ENCODE measurements at regions not wholly inside any gene's neighbourhood (a gene's known extent, or its start where the extent isn't known, plus 50 kb on each side); places are given as distances from the start of the nearest gene placed in this dataset.

- TF ChIP-seq TARDBP (IDR thresholded peaks at IDR 0.05; ENCODE audit: borderline replicate concordance), result no peak
- peak; percentile 65 for TF ChIP-seq SKIL (IDR thresholded peaks at IDR 0.05; ENCODE audit: low read depth, poor library complexity, severe bottlenecking)
- TF ChIP-seq CHD4 (IDR thresholded peaks at IDR 0.05), result no peak
Observed at GRCh38 chr11:80815752-80816453, 1375.1 kb upstream of the TENM4 start (continued).

GRCh38 chr11:80814813-80815212 is 1374.0 kb upstream of the TENM4 start:
- in situ Hi-C loops (cut with MboI), result no loop called here
- RAD21 ChIA-PET (ENCODE audit: unreplicated experiment), result no interaction called here
- Histone ChIP-seq H2AFZ (ENCODE audit: control insufficient read depth, low read depth, low read length) (no peak overlapping the region; the same call in 1 of the 2 replicates), H3K4me2 (ENCODE audit: control insufficient read depth, insufficient read depth) (no peak overlapping the region), H3K4me1 (ENCODE audit: control insufficient read depth, insufficient read depth, low read length) (peaks cover 17% of the 10 kb centered on the region), H3K27me3 (replicated peaks in 1 of 2; ENCODE audit: control insufficient read depth in 2 of 2, insufficient read depth in 2 of 2, low read length in 1 of 2) (no peaks in the 10 kb centered on the region), H3K9me3 (replicated peaks; ENCODE audit: control insufficient read depth, insufficient read depth, low read length) (no peaks in the 10 kb centered on the region), H3K36me3 (ENCODE audit: control insufficient read depth in 2 of 2, insufficient read depth in 2 of 2, low read length in 1 of 2) (no peaks in the 10 kb centered on the region), H3K79me2 (ENCODE audit: control insufficient read depth, insufficient read depth, low read length) (no peaks in the 10 kb centered on the region), H3K27ac (ENCODE audit: control insufficient read depth, insufficient read depth) (no peak overlapping the region), H4K20me1 (ENCODE audit: control insufficient read depth, insufficient read depth) (no peaks in the 10 kb centered on the region), H3K4me3 (no peak overlapping the region), H3K9ac (ENCODE audit: control insufficient read depth, insufficient read depth, low read length) (no peak overlapping the region)
- DNase-seq (ENCODE audit: low read depth, low spot score) (no peak), ATAC-seq (no peak), FAIRE-seq (no peak)
- SMC1A ChIA-PET (ENCODE audit: uncharacterized antibody, unreplicated experiment), result interaction anchor here (0.7 to 1.3 kb wide), 2 partner anchors 32 to 37 kb away, joined by 3 read pairs; no protein-coding TSS in a partner anchor
- WGBS (ENCODE audit: insufficient coverage, insufficient replicate concordance, low lambda C conversion rate, missing lambda C conversion rate), result 79% methylated on average over 1 of the region's 1 CpG
- CTCF ChIA-PET, result no interaction called here
- BruUV-seq (replicated peaks), result no TSS peak
- TF ChIP-seq GATAD2B (conservative IDR thresholded peaks at IDR 0.05; ENCODE audit: low read depth), result no peak
- no peak for TF ChIP-seq STAT1 (conservative IDR thresholded peaks at IDR 0.05)
- no peak for TF ChIP-seq EED (IDR thresholded peaks at IDR 0.05; ENCODE audit: low read depth)
- TF ChIP-seq SMAD1 (IDR thresholded peaks at IDR 0.05; ENCODE audit: low read depth, partially characterized antibody), result no peak
- no peak for TF ChIP-seq SMC3 (IDR thresholded peaks at IDR 0.05; ENCODE audit: borderline replicate concordance, low read length)
- no peak for TF ChIP-seq KAT2A (conservative IDR thresholded peaks at IDR 0.05; ENCODE audit: control insufficient read depth, low read depth, low read length)
- TF ChIP-seq SP1 (IDR thresholded peaks at IDR 0.05; ENCODE audit: low read depth, low read length), result no peak
- TF ChIP-seq MYC (IDR thresholded peaks at IDR 0.05; ENCODE audit: insufficient read depth, insufficient read length, insufficient replicate concordance, low read length, severe bottlenecking), result no peak
- TF ChIP-seq BHLHE40 (IDR thresholded peaks at IDR 0.05; ENCODE audit: borderline replicate concordance in 1 of 2, low read depth in 2 of 2, low read length in 1 of 2), result no peak
- no peak for TF ChIP-seq KDM1A (IDR thresholded peaks at IDR 0.05; ENCODE audit: borderline replicate concordance)
- no peak for TF ChIP-seq ZZZ3 (IDR thresholded peaks at IDR 0.05; ENCODE audit: control insufficient read depth, insufficient read length, low read depth)
- POLR2A ChIA-PET, result no interaction called here
- intact Hi-C loops (cut with micrococcal nuclease; ENCODE audit: unreplicated experiment), result loop anchor here (5.0 kb wide), 1 partner anchor 82 kb away; no protein-coding TSS in a partner anchor
